GM21515 (cell line): ENCODE measurements at regions not wholly inside any gene's neighbourhood (a gene's known extent, or its start where the extent isn't known, plus 50 kb on each side); places are given as distances from the start of the nearest gene placed in this dataset.

Experiments used
- ATAC-seq: cut with Tn5 transposase; IDR thresholded peaks from one replicate; pipeline ENCODE4 v1.9.1; 2021; ENCODE audit not compliant: unreplicated experiment

- no peak for ATAC-seq
Observed at GRCh38 chr16:49027420-49027819, 254.2 kb downstream of the CBLN1 start.

- no peak for ATAC-seq
Observed at GRCh38 chr16:49026566-49027181, 255.0 kb downstream of the CBLN1 start.

GRCh38 chr16:49024896-49025295 is 256.7 kb downstream of the CBLN1 start:
- ATAC-seq: no peak

GRCh38 chr16:49024016-49024415 is 257.6 kb downstream of the CBLN1 start:
- no peak for ATAC-seq

GRCh38 chr16:49023050-49023449 is 258.6 kb downstream of the CBLN1 start:
- ATAC-seq: no peak

DNA sequence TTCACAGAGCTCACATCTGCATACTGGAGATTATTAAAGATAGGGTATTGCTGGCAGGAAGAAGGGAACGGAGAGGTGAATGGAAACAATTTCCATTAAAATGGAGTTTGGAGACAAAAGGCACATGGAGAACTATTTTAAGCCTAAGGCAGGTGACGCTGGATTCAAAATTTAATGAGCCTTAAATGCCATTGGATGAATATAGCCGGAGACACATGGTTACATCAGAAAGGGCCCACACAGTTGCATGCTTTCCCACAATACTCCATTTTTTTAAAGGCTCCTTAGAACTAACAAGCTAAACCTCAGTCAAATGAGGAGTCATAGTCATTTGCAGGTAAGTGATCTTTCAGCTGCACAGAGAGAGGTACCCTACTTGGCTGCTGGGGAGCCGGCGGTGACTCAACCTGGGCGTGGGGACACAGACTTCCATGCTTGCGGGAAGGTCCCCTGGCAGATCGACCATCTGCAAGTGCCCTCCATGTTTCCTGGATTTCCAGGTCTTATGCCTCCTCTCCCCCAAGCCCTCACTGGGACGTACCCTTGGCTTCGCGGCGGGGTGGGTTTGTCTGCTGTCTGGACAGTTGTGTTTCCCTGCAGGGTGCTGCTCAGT is 259.2 kb downstream of the CBLN1 start:
- ATAC-seq: no peak

DNA sequence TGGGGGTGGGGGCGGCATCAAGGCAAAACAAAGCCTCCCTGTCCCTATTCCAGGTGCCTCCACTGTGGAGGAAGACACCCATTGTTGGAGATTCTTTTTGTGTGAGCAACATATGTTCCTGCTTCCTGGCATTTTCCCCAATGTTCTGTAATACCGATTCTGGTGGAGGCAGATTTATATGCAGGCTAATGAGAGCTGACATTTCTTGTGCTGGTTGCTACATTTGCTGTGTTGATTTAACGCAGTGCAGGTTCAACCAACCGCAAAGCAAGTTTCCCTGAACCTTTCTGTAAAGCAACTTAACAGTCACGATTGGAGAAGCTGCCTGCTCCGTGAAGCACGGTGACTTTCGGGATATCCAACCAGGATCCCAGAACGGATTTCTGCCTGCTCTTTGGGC is 260.5 kb downstream of the CBLN1 start:
- ATAC-seq: no peak

GRCh38 chr16:49020436-49020835 is 261.2 kb downstream of the CBLN1 start:
- no peak for ATAC-seq

DNA sequence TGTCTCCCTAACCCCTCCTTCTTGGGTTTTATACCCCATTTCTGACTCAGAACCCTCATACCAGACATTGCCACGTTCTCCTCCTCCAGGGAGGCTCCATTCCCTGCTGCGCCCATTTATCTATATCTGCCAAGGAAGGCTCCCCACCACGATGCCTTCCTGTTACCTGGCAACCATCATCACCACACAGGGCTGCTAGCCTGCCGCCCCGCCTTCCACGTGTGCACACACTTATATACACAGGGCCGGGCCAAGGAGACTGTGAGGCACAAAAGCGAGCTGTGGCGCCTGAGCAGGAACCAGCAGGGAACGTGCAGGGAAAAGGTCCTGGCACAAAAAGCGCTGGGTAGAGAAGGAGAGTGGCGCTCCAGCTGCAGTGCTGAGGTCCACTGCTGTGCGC is 261.8 kb downstream of the CBLN1 start:
- no peak for ATAC-seq

DNA sequence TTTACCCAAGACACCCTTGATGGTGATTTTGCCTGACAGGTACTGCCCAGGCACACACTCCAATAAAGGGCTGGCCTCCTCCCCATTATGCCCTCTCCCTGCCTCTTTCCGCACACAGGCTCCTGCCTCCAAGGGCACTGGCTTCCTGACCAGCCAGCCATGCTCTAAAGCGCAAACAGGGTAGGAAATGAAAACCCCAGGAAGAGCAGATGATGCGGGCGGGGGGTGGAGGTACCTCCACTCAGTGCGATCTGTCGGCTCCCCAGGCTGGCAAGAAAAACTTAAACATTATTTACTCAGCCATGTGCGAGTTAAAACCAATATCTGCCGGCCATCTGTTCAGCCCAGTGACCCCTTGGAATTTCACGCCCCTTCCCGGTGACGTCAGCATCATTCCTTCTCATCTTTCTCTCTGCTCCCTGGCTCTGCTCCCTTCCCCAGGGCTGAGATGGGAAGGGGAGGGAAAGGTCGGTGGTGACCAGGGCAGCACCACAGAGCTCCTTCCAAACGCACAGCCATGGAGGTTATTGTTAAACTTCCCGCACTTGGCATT is 262.5 kb downstream of the CBLN1 start:
- ATAC-seq: no peak

DNA sequence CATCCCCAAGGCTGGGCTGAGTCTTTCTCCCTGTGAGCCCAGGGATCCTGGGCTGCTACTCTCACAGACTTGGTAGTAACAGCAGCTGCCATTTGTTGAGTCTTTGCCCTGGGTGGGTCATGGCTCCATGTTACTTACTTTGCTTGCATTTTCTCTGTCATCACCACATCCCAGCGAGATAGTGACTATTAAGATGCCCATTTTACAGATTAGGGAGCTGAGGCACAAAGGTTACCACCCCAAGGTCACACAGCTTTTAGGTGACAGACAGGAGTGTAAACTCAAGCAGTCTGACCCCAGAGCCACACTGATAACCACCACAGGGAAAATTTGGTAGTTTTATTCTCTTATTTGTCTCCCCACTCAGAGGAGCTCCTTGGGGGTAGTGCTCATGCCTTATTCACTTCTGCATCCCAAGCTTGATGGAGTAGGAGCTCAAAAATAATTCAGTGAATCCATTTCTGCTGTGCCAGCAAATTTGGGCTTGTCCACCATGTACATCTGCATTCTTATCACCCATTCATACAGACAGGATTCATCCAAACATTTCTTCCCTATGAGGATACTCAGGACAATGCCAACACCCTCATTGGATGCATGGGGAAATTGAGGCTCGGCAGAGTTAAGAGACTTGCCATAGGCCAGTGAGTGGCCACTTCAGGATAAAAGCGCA is 263.2 kb downstream of the CBLN1 start:
- no peak for ATAC-seq

GRCh38 chr16:49017501-49017900 is 264.1 kb downstream of the CBLN1 start:
- ATAC-seq: no peak

DNA sequence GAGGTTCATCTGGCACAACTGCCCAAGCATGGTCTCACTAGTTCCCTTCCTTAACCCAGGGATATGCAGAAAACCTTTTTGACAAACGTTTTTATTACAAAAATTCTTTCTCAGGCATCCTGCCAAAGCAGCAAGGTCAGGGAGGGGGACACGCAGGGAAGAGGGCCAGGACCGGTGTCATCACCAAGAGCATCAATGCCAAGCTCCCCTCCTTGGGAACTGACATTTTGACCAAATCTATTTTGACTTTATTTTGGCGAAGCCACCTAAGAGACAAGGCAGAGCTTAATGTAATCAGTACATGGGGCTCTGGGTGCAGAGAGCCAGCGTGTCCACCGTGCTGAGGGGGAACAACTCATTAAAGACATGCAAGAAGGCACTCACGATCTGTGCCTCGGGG is 265.2 kb downstream of the CBLN1 start:
- no peak for ATAC-seq

- no peak for ATAC-seq
Observed at GRCh38 chr16:49015225-49015592, 266.4 kb downstream of the CBLN1 start.

GRCh38 chr16:49014277-49015224 is 267.1 kb downstream of the CBLN1 start:
- ATAC-seq: no peak

- no peak for ATAC-seq
Observed at GRCh38 chr16:49013727-49014080, 267.9 kb downstream of the CBLN1 start.

GRCh38 chr16:49012961-49013726 is 268.5 kb downstream of the CBLN1 start:
- no peak for ATAC-seq

- ATAC-seq: no peak
Observed at GRCh38 chr16:49011901-49012300, 269.7 kb downstream of the CBLN1 start.

DNA sequence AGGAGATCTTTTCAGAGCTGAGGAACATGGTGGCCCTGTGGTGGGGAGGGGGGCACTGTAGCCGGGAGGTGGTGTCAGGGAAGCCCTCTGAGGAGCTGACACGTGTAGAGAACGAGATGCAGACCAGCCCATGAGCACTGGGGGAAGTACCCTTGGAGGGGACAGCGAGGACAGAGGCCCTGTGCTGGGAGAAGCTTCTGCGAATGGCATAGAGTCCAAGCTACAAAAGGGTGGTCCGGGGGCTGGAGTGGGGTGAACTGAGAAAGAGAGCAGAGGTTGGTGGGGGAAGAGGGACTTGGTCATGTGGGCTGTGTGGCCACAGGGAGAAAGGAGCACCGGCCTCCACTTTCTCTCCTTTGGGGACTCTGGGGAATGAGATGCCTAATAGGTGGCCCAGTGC is 270.8 kb downstream of the CBLN1 start:
- no peak for ATAC-seq

DNA sequence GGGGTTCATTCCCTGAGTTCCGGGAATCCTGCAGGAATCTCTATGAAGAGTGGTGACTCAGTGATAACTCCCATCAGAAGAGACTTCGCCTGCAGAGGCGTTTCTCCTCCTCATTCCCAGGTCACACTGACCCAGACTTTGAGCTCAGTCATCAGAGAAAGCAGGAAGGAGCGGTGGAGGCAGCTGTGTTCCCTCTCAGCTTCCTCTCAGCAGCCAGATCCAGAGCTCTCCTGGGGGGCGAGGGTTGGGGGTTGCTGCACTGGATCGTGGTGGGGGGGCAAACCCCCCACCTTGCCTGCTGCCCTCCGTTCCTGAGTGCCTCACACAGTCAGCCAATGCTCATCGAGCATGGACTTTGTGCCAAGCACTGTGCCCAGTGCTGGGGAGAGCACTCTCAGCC is 271.2 kb downstream of the CBLN1 start:
- no peak for ATAC-seq

- ATAC-seq: no peak
Observed at GRCh38 chr16:49009204-49009603, 272.4 kb downstream of the CBLN1 start.
